Panc1 (cell line): ENCODE measurements at regions not wholly inside any gene's neighbourhood (a gene's known extent, or its start where the extent isn't known, plus 50 kb on each side); places are given as distances from the start of the nearest gene placed in this dataset.
A peak's percentile ranks its signal among the peaks of the same experiment; 100 is the strongest.

Experiments used
- ATAC-seq: fragments of 200-7000 bp; cut with Tn5 transposase; 2 replicates; pipeline ENCODE4 v1.9.1; 2020; ENCODE audit warnings: mild to moderate bottlenecking, moderate library complexity
- BruUV-seq: library from RNA; stranded (reverse); fragments of 400-500 nt; replicated peaks from 2 replicates; lab custom pipeline; 2021; lab: Mats Ljungman, UMichigan
- CTCF ChIA-PET: fragments of 300-600 bp; sonication (Branson Sonifier 250); formaldehyde crosslinking; loops from one replicate; lab custom pipeline; 2022; ENCODE audit warnings: antibody characterized with exemption; lab: Charles Lee
- POLR2A ChIA-PET: fragments of 300-600 bp; sonication (Branson Sonifier 250); formaldehyde crosslinking; loops from one replicate; lab custom pipeline; 2022; ENCODE audit warnings: antibody characterized with exemption; lab: Charles Lee
- DNase-seq: peaks from one replicate; pipeline ENCODE4 v3.0.0-alpha.2; 2010; ENCODE audit warnings: low read depth, low spot score
- H3K27ac ChIP-seq: 2 replicates; pipeline ENCODE4 v1.5.1; 2011; ENCODE audit warnings: mild to moderate bottlenecking, low read length, inconsistent platforms
- H3K27me3 ChIP-seq: fragments of 200-500 bp; sonication (Bioruptor generic); 2 replicates; pipeline ENCODE4 v1.6.0; 2014; ENCODE audit warnings: low read length, inconsistent platforms; ENCODE audit not compliant: control insufficient read depth, insufficient read depth
- H3K36me3 ChIP-seq: fragments of 200-500 bp; sonication (Bioruptor generic); 2 replicates; pipeline ENCODE4 v1.5.1; 2014; ENCODE audit warnings: inconsistent platforms, mild to moderate bottlenecking, low read length, moderate library complexity; ENCODE audit not compliant: control insufficient read depth, insufficient read depth
- H3K4me1 ChIP-seq: 2 replicates; pipeline ENCODE4 v1.5.1; 2011; ENCODE audit warnings: inconsistent platforms, mild to moderate bottlenecking, low read length, moderate library complexity; ENCODE audit not compliant: control insufficient read depth, insufficient read depth
- H3K4me3 ChIP-seq, 2 experiments: 2 replicates each; pipeline ENCODE4 v1.5.1; 2011 to 2012; ENCODE audit warnings: low read depth in 2 of 2, low read length in 2 of 2, mild to moderate bottlenecking in 2 of 2, inconsistent platforms in 1 of 2, moderate library complexity in 1 of 2
- H3K9me3 ChIP-seq: fragments of 200-500 bp; sonication (Bioruptor generic); 2 replicates; pipeline ENCODE4 v1.5.1; 2014; ENCODE audit warnings: low read depth, mild to moderate bottlenecking, inconsistent platforms, low read length, moderate library complexity; ENCODE audit not compliant: control insufficient read depth, insufficient read depth
- CTCF ChIP-seq: fragments of 450-650 bp; IDR thresholded peaks from 2 replicates; pipeline ENCODE4 v1.5.1; 2017; ENCODE audit warnings: mild to moderate bottlenecking
- POLR2AphosphoS5 ChIP-seq: IDR thresholded peaks from 2 replicates; pipeline ENCODE4 v1.6.1; 2012; ENCODE audit warnings: mild to moderate bottlenecking, low read depth, low read length, moderate library complexity
- REST ChIP-seq, 2 experiments: IDR thresholded peaks; 2 replicates each; pipeline ENCODE4 v1.6.1; 2011 to 2012; ENCODE audit warnings: low read depth in 2 of 2, control low read depth in 1 of 2, low read length in 1 of 2, mild to moderate bottlenecking in 1 of 2, moderate library complexity in 1 of 2; ENCODE audit not compliant: insufficient read depth in 1 of 2
- SIN3A ChIP-seq: IDR thresholded peaks from 2 replicates; pipeline ENCODE4 v1.6.1; 2012; ENCODE audit warnings: low read depth, mild to moderate bottlenecking, low read length, moderate library complexity, borderline replicate concordance; ENCODE audit not compliant: insufficient read depth
- TCF7L2 ChIP-seq: IDR thresholded peaks from 2 replicates; pipeline ENCODE4 v1.6.1; 2011; ENCODE audit warnings: mild to moderate bottlenecking, low read depth, low read length, inconsistent platforms
- in situ Hi-C: cut with HindIII; loops from 2 replicates; pipeline ENCODE4 v1.10.0; 2016; ENCODE audit warnings: low sequenced_read_pairs, low pct_unique_long_range_greater_than_20kb
- intact Hi-C: fragments of 100-400 bp; cut with micrococcal nuclease; formaldehyde crosslinking; loops from one replicate; pipeline ENCODE4 v1.10.0; 2022; ENCODE audit not compliant: unreplicated experiment

- ChIA-PET CTCF (no interaction called here), POLR2A (no interaction called here)
- TF ChIP-seq TCF7L2 = no peak
- no peak for TF ChIP-seq CTCF
- no peak for TF ChIP-seq POLR2AphosphoS5
- TF ChIP-seq REST (IDR thresholded peaks at IDR 0.05; ENCODE audit: insufficient read depth in 1 of 2, low read depth in 2 of 2, low read length in 1 of 2) = no peak
- no peak for TF ChIP-seq SIN3A
- Histone ChIP-seq H3K27me3 (no peaks in the 10 kb centered on the region), H3K27ac (peak overlapping the region; percentile 97), H3K4me3 (no peak overlapping the region), H3K4me1 (peaks cover 33% of the 10 kb centered on the region), H3K36me3 (no peaks in the 10 kb centered on the region; the same call in none of the 2 replicates), H3K9me3 (no peaks in the 10 kb centered on the region)
- no TSS peak for BruUV-seq
- in situ Hi-C loops = no loop called here
- intact Hi-C loops = loop anchor here (5.0 kb wide), 1 partner anchor 40 kb away; no protein-coding TSS in a partner anchor
- ATAC-seq (no peak), DNase-seq (no peak)
Measured at GRCh38 chr13:50122455-50122854, 107.2 kb downstream of the KCNRG start.

GRCh38 chr13:50123002-50123401 is 107.8 kb downstream of the KCNRG start:
- in situ Hi-C loops (no loop called here), intact Hi-C loops (loop anchor here (5.0 kb wide), 1 partner anchor 41 kb away; no protein-coding TSS in a partner anchor)
- BruUV-seq = no TSS peak
- H3K4me3 ChIP-seq = peak overlapping the region; percentile 74 to 81
- H3K27ac ChIP-seq = peak overlapping the region; percentile 97
- H3K36me3 ChIP-seq = no peaks in the 10 kb centered on the region; the same call in none of the 2 replicates
- CTCF ChIA-PET = no interaction called here
- DNase-seq (no peak), ATAC-seq (no peak)
- TF ChIP-seq TCF7L2 (no peak), POLR2AphosphoS5 (no peak), REST (IDR thresholded peaks at IDR 0.05; ENCODE audit: insufficient read depth in 1 of 2, low read depth in 2 of 2, low read length in 1 of 2) (no peak), SIN3A (no peak), CTCF (no peak)
- POLR2A ChIA-PET = no interaction called here
- no peaks in the 10 kb centered on the region for H3K27me3 ChIP-seq
- H3K4me1 ChIP-seq = peaks cover 33% of the 10 kb centered on the region
- no peaks in the 10 kb centered on the region for H3K9me3 ChIP-seq
